Testis (tissue), 2 donors: ENCODE measurements at regions not wholly inside any gene's neighbourhood (a gene's known extent, or its start where the extent isn't known, plus 50 kb on each side); places are given as distances from the start of the nearest gene placed in this dataset.

Experiments used
- POLR2A ChIP-seq: fragments of 450-650 bp; IDR thresholded peaks from one replicate; pipeline ENCODE4 v1.6.1; 2017; ENCODE audit warnings: antibody characterized with exemption, mild to moderate bottlenecking, moderate library complexity
- TF ChIP-seq, protein P1 (sequence below), 3 experiments: fragments of 450-650 bp in 2 of 3; fragments of 200-600 bp in 1 of 3; sonication (generic) in 1 of 3; IDR thresholded peaks; one replicate each; pipeline ENCODE4 v1.5.1; 2016 to 2019; ENCODE audit warnings: antibody characterized with exemption in 3 of 3, mild to moderate bottlenecking in 2 of 3, moderate library complexity in 1 of 3

DNA sequence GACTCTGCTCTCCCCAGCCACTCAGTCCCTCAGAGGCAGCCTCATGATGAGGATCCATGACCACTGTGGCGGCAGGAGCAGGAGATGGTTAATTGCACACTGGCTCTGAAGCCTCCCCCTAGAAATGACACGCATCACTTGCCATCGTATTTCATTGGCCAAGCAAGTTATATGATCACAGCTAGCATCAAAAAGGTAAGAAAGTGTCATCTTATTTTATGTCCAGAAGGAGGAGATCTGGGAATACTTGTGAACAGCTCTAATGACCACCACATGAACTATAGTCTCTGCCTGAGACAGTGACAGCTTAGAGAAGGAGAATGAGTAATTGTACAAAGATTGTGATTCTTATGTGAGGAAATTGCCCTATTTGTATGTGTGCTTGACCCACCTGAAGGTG lies 363.4 kb downstream of the NUAK1 start:
- TF ChIP-seq, protein P1, sequence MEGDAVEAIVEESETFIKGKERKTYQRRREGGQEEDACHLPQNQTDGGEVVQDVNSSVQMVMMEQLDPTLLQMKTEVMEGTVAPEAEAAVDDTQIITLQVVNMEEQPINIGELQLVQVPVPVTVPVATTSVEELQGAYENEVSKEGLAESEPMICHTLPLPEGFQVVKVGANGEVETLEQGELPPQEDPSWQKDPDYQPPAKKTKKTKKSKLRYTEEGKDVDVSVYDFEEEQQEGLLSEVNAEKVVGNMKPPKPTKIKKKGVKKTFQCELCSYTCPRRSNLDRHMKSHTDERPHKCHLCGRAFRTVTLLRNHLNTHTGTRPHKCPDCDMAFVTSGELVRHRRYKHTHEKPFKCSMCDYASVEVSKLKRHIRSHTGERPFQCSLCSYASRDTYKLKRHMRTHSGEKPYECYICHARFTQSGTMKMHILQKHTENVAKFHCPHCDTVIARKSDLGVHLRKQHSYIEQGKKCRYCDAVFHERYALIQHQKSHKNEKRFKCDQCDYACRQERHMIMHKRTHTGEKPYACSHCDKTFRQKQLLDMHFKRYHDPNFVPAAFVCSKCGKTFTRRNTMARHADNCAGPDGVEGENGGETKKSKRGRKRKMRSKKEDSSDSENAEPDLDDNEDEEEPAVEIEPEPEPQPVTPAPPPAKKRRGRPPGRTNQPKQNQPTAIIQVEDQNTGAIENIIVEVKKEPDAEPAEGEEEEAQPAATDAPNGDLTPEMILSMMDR (IDR thresholded peaks at IDR 0.05): peak in 1 of 3 experiments; percentile 13
- TF ChIP-seq POLR2A: no peak
